ENCODE measurements at regions not wholly inside any gene's neighbourhood (a gene's known extent, or its start where the extent isn't known, plus 50 kb on each side); places are given as distances from the start of the nearest gene placed in this dataset.

DNA sequence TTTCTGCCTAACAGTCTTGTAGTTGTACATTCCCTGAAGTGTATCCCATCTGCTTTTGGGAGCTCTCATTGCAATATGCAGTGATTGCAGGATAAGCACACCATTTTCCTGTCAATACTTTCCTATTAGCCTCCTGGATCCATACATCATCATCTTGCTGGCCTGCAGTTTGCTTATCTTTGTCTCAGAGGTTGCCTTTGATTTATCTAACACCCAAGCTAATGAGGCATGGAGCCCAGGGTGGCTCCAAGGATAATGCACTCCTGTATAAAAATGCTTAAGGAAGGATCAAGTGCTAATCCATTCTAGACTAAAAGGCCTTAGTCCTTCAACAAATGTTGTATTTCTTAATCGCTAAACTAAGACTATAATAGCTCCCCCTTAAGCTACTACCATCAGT, 161.6 kb upstream of the OBI1 start:
- H3K27ac ChIP-seq (ENCODE audit: low read length in 2 of 2), result no peak overlapping the region
- intact Hi-C loops (cut with micrococcal nuclease), result no loop called here
- ChIA-PET CTCF (interaction anchor here (0.5 kb wide), 1 partner anchor 120 kb away, joined by 5 read pairs; no protein-coding TSS in a partner anchor), POLR2A (no interaction called here)
- no peak overlapping the region for H2AFZ ChIP-seq (ENCODE audit: insufficient read depth, low read depth, low read length, poor library complexity, severe bottlenecking)
- Mint-ChIP-seq H3K4me1 (no peaks in the 10 kb centered on the region), H3K9me3 (ENCODE audit: insufficient read depth) (no peaks in the 10 kb centered on the region), H3K27ac (no peak overlapping the region), H3K27me3 (peaks cover 12% of the 10 kb centered on the region), H3K4me3 (no peak overlapping the region)
- H4K20me1 ChIP-seq (ENCODE audit: control insufficient read depth, insufficient read depth, low read length, poor library complexity, severe bottlenecking), result no peaks in the 10 kb centered on the region
- no peaks in the 10 kb centered on the region for H3K27me3 ChIP-seq (replicated peaks in 1 of 4; ENCODE audit: control extremely low read depth in 1 of 4, control insufficient read depth in 3 of 4, insufficient read depth in 4 of 4, low read length in 3 of 4)
- H3K79me2 ChIP-seq (ENCODE audit: control insufficient read depth, insufficient read depth, low read length), result no peaks in the 10 kb centered on the region
- H3K9ac ChIP-seq (ENCODE audit: low read length), result no peak overlapping the region
- H3K9me3 ChIP-seq (ENCODE audit: control extremely low read depth in 1 of 3, control insufficient read depth in 2 of 3, insufficient read depth in 1 of 3, low read length in 2 of 3), result no peaks in the 10 kb centered on the region
- ATAC-seq (ENCODE audit: low read depth), result no peak
- no peak for DNase-seq
- TF ChIP-seq EZH2 (IDR thresholded peaks at IDR 0.05; ENCODE audit: borderline replicate concordance, insufficient read depth, low read depth, low read length, poor library complexity, severe bottlenecking), result no peak
- TF ChIP-seq, protein P1, sequence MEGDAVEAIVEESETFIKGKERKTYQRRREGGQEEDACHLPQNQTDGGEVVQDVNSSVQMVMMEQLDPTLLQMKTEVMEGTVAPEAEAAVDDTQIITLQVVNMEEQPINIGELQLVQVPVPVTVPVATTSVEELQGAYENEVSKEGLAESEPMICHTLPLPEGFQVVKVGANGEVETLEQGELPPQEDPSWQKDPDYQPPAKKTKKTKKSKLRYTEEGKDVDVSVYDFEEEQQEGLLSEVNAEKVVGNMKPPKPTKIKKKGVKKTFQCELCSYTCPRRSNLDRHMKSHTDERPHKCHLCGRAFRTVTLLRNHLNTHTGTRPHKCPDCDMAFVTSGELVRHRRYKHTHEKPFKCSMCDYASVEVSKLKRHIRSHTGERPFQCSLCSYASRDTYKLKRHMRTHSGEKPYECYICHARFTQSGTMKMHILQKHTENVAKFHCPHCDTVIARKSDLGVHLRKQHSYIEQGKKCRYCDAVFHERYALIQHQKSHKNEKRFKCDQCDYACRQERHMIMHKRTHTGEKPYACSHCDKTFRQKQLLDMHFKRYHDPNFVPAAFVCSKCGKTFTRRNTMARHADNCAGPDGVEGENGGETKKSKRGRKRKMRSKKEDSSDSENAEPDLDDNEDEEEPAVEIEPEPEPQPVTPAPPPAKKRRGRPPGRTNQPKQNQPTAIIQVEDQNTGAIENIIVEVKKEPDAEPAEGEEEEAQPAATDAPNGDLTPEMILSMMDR (IDR thresholded peaks at IDR 0.05), result no peak
- no CpG with 5 or more reads among the region's 1 CpG for WGBS (ENCODE audit: insufficient coverage)
- no peaks in the 10 kb centered on the region for H3K36me3 ChIP-seq (replicated peaks in 1 of 2; ENCODE audit: control extremely low read depth in 1 of 2, control insufficient read depth in 1 of 2, extremely low read depth in 1 of 2, insufficient read depth in 2 of 2, low read length in 1 of 2)
- no peak overlapping the region for H3K4me2 ChIP-seq (replicated peaks; ENCODE audit: low read depth, low read length, poor library complexity, severe bottlenecking)
- H3K4me3 ChIP-seq (ENCODE audit: control extremely low read depth in 1 of 5, extremely low read depth in 1 of 5, insufficient read depth in 1 of 5, low read depth in 2 of 5, low read length in 4 of 5), result no peak overlapping the region
- no peaks in the 10 kb centered on the region for H3K4me1 ChIP-seq (ENCODE audit: control insufficient read depth in 2 of 2, insufficient read depth in 2 of 2, low read length in 2 of 2)

DNA sequence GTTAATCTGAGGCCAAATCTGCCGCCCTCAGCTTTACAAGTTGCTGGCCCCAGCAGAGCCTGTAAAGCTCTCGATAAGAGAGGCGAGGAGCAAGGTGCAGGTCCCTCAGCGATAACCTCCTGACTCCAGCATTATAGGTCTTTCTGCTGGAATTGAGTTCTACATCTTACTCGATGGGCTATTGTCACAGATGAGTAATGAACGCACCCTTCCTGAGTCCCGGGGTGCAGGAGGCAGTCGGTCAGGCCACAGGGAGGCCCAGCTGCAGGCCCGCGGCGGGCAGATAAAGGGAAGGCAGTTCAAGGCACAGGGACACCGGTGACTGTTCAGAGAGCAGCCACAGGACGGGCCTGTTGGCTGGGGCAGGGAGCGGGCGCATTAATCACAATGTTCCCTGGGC, 157.6 kb upstream of the OBI1 start:
- H3K79me2 ChIP-seq (ENCODE audit: control insufficient read depth, insufficient read depth, low read length), result no peaks in the 10 kb centered on the region
- TF ChIP-seq, protein P1 (IDR thresholded peaks at IDR 0.05), result no peak
- TF ChIP-seq EZH2 (IDR thresholded peaks at IDR 0.05; ENCODE audit: borderline replicate concordance, insufficient read depth, low read depth, low read length, poor library complexity, severe bottlenecking), result no peak
- H2AFZ ChIP-seq (ENCODE audit: insufficient read depth, low read depth, low read length, poor library complexity, severe bottlenecking), result no peak overlapping the region
- no peaks in the 10 kb centered on the region for H3K9me3 Mint-ChIP-seq (ENCODE audit: insufficient read depth)
- H3K4me2 ChIP-seq (replicated peaks; ENCODE audit: low read depth, low read length, poor library complexity, severe bottlenecking), result no peak overlapping the region
- peaks cover 12% of the 10 kb centered on the region for H3K27me3 Mint-ChIP-seq
- H3K4me1 ChIP-seq (ENCODE audit: control insufficient read depth in 2 of 2, insufficient read depth in 2 of 2, low read length in 2 of 2), result no peaks in the 10 kb centered on the region
- CTCF ChIA-PET, result no interaction called here
- H3K27me3 ChIP-seq (replicated peaks in 1 of 4; ENCODE audit: control extremely low read depth in 1 of 4, control insufficient read depth in 3 of 4, insufficient read depth in 4 of 4, low read length in 3 of 4), result no peaks in the 10 kb centered on the region
- H3K27ac ChIP-seq (ENCODE audit: low read length in 2 of 2), result no peak overlapping the region
- no peak overlapping the region for H3K27ac Mint-ChIP-seq
- DNase-seq, result no peak
- WGBS (ENCODE audit: insufficient coverage), result 89% methylated on average over 15 of the region's 15 CpGs
- no peak overlapping the region for H3K9ac ChIP-seq (ENCODE audit: low read length)
- no peak overlapping the region for H3K4me3 Mint-ChIP-seq
- intact Hi-C loops (cut with micrococcal nuclease), result no loop called here
- POLR2A ChIA-PET, result no interaction called here
- no peaks in the 10 kb centered on the region for H3K36me3 ChIP-seq (replicated peaks in 1 of 2; ENCODE audit: control extremely low read depth in 1 of 2, control insufficient read depth in 1 of 2, extremely low read depth in 1 of 2, insufficient read depth in 2 of 2, low read length in 1 of 2)
- ATAC-seq (ENCODE audit: low read depth), result no peak
- H4K20me1 ChIP-seq (ENCODE audit: control insufficient read depth, insufficient read depth, low read length, poor library complexity, severe bottlenecking), result no peaks in the 10 kb centered on the region
- no peaks in the 10 kb centered on the region for H3K4me1 Mint-ChIP-seq
- no peak overlapping the region for H3K4me3 ChIP-seq (ENCODE audit: control extremely low read depth in 1 of 5, extremely low read depth in 1 of 5, insufficient read depth in 1 of 5, low read depth in 2 of 5, low read length in 4 of 5)
- H3K9me3 ChIP-seq (ENCODE audit: control extremely low read depth in 1 of 3, control insufficient read depth in 2 of 3, insufficient read depth in 1 of 3, low read length in 2 of 3), result no peaks in the 10 kb centered on the region
